Right lobe of liver (tissue), 6 donors: ENCODE measurements at regions not wholly inside any gene's neighbourhood (a gene's known extent, or its start where the extent isn't known, plus 50 kb on each side); places are given as distances from the start of the nearest gene placed in this dataset.

Source experiments
- ATAC-seq, 4 donors: fragments of 200-7000 bp; cut with Tn5 transposase; one replicate each; pipeline ENCODE4 v1.9.1; 2020; ENCODE audit warnings: mild to moderate bottlenecking in 4 of 4, moderate library complexity in 4 of 4
- DNase-seq, 3 donors: peaks; one replicate each; pipeline ENCODE4 v3.0.0-alpha.2; 2020
- H3K27ac ChIP-seq, 3 donors: fragments of 200-600 bp; one replicate each; pipeline ENCODE4 v1.8.0; 2022
- H3K27me3 ChIP-seq, 2 donors: fragments of 200-600 bp; one replicate each; pipeline ENCODE4 v1.8.0; 2022
- H3K36me3 ChIP-seq, 4 donors: fragments of 200-600 bp; sonication (generic) in 1 of 4; one replicate each; pipeline versions ENCODE4 v1.5.1 to v1.8.0; 2017 to 2022; ENCODE audit warnings: control low read depth in 1 of 4
- H3K4me1 ChIP-seq, 4 donors: fragments of 200-600 bp; sonication (generic) in 1 of 4; one replicate each; pipeline versions ENCODE4 v1.5.1 to v1.8.0; 2017 to 2022; ENCODE audit warnings: control low read depth in 1 of 4
- H3K4me3 ChIP-seq, 3 donors: fragments of 200-600 bp; one replicate each; pipeline ENCODE4 v1.8.0; 2022
- H3K9me3 ChIP-seq, 4 donors: fragments of 200-600 bp; sonication (generic) in 1 of 4; one replicate each; pipeline versions ENCODE4 v1.5.1 to v1.8.0; 2017 to 2022; ENCODE audit warnings: control low read depth in 1 of 4
- CTCF ChIP-seq, 4 donors: fragments of 200-600 bp in 3 of 4; fragments of 450-650 bp in 1 of 4; IDR thresholded peaks; one replicate each; pipeline versions ENCODE4 v1.5.1 to v1.8.0; 2016 to 2022; ENCODE audit warnings: antibody characterized with exemption in 4 of 4, mild to moderate bottlenecking in 2 of 4
- POLR2A ChIP-seq: fragments of 450-650 bp; IDR thresholded peaks from one replicate; pipeline ENCODE4 v1.6.1; 2017; ENCODE audit warnings: antibody characterized with exemption, mild to moderate bottlenecking
- WGBS: methylation state at CpG from one replicate; pipeline ENCODE4 v1.1.6; 2018; ENCODE audit warnings: low coverage, low lambda C conversion rate; ENCODE audit not compliant: insufficient coverage; ENCODE audit errors: missing lambda C conversion rate; 5-methylcytosine and 5-hydroxymethylcytosine counted together
- intact Hi-C, 2 donors: fragments of 100-400 bp; cut with DNase I; formaldehyde crosslinking; loops; one replicate each; pipeline versions ENCODE4 v1.11.2 to v1.14.1; 2022
- donor health status: DM: no; HTN: yes; CAD: no.
- donor health status: DM: no; HTN: no; CAD: no.
- donor health status: DM: no; HTN: no; CAD: no.
- donor health status: DM: no; HTN: yes; CAD: no.
- donor health status: DM: no; HTN: yes; CAD: no.

DNA sequence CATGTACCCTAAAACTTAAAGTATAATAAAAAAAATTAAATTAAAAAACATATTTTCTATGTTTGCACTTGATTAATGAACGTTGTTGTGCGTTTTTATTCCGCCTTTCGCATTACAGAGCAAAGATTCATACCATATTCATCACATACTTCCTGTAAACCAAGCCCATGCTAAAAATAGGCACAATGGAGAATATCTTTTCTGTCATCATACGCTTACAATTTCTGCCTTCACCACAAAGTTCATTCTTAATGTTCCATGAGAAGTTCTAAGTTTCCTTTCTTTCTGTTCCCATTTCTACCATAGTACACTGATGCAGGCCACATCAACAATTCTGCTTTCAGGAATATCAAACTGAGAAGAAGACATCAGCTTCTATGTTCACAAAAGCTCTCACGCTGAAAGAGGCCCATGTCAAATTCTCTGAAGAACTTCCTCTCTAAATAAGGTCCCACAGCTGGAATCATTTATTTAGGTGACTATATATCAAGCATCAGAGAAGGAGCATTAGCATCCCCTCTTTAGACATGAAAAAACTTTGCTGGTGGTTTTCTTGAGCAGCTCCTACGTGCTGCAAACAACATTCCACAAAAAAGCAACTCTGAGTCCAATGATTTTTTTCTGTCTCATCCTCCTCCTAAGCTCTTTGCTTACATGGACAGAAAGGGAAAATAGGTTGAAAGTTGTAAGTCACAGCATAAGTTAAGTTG is 456.4 kb downstream of the CDH10 start:
- no peak for DNase-seq
- H3K4me1 ChIP-seq: no peaks in the 10 kb centered on the region
- H3K4me3 ChIP-seq: no peak overlapping the region
- TF ChIP-seq CTCF (IDR thresholded peaks at IDR 0.05): no peak
- no peaks in the 10 kb centered on the region for H3K36me3 ChIP-seq
- no peaks in the 10 kb centered on the region for H3K9me3 ChIP-seq
- WGBS: 59% methylated on average over 7 of the region's 7 CpGs
- intact Hi-C loops: no loop called here
- no peaks in the 10 kb centered on the region for H3K27me3 ChIP-seq
- H3K27ac ChIP-seq: no peak overlapping the region
- ATAC-seq: no peak

- ATAC-seq: no peak
- Histone ChIP-seq H3K4me1 (no peaks in the 10 kb centered on the region), H3K36me3 (no peaks in the 10 kb centered on the region), H3K9me3 (no peaks in the 10 kb centered on the region), H3K27me3 (no peaks in the 10 kb centered on the region), H3K4me3 (no peak overlapping the region), H3K27ac (no peak overlapping the region)
- intact Hi-C loops: no loop called here
- WGBS: 71% methylated on average over 2 of the region's 2 CpGs
- no peak for DNase-seq
- TF ChIP-seq CTCF (IDR thresholded peaks at IDR 0.05) (no peak), POLR2A (no peak)
Measured at GRCh38 chr5:24196789-24197188, 448.0 kb downstream of the CDH10 start.

DNA sequence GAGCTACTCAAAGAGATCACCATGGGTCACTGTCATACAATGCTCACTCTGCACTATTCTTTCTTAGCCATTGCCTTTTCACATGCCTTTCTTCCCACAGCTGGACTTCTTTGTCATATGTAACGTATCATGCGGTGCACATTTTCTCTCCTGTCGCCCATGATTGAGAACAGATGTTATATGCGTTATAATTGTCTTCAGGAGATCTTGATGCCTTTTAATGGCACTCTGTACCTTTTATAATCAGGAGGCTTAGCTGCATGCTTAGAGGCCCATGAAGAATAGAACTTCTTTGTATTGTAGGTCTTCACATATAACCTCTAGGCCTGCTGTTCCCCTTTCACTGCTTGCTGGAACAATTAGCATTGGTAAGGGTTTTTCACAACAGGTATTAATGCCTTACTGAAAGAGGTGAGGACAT is 436.1 kb downstream of the CDH10 start:
- Histone ChIP-seq H3K9me3 (no peaks in the 10 kb centered on the region), H3K36me3 (no peaks in the 10 kb centered on the region), H3K27me3 (no peaks in the 10 kb centered on the region), H3K4me1 (no peaks in the 10 kb centered on the region), H3K27ac (no peak overlapping the region), H3K4me3 (no peak overlapping the region)
- ATAC-seq: no peak
- intact Hi-C loops: no loop called here
- DNase-seq: no peak
- 24% methylated on average over 4 of the region's 4 CpGs for WGBS
- no peak for TF ChIP-seq POLR2A

DNA sequence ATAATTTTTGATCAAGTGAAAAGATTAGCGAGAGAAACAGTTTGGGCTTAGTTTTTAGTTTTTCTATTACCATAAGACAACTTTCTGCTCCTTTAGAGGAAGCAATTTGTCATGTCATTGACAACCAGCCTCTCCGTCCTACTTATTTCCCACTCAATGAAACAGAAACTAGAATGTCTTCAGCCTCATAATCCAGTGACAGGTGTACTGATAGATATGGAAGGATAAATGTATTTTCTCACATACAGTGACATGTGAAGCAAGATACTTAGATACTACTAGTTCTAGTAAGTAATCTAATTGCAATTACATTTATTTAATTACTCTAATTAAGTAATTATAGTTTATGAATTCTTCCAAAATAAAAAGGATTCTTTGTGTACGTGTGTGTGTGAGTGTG is 429.7 kb downstream of the CDH10 start:
- Histone ChIP-seq H3K4me1 (no peaks in the 10 kb centered on the region), H3K27ac (no peak overlapping the region), H3K36me3 (no peaks in the 10 kb centered on the region), H3K4me3 (no peak overlapping the region), H3K9me3 (no peaks in the 10 kb centered on the region), H3K27me3 (no peaks in the 10 kb centered on the region)
- no peak for DNase-seq
- TF ChIP-seq CTCF (IDR thresholded peaks at IDR 0.05) (no peak), POLR2A (no peak)
- 30% methylated on average over 3 of the region's 3 CpGs for WGBS
- intact Hi-C loops: no loop called here
- no peak for ATAC-seq

DNA sequence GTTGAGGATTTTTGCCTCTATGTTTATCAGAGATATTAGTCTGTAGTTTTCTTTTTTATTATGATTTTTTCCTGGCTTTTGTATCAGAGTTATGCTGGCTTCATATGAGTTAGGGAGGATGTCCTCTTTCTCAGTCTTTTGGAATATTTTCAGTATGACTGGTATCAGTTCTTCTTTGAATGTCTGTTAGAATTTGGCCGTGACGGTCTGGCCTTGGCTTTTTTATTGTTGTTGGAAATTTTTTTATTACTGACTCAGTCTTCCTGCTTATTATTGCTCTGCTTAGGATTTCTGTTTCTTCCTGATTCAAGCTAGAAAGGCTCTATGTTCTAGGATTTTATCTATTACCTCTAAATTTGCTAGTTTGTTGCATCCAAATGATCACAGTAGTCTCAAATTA is 421.9 kb downstream of the CDH10 start:
- Histone ChIP-seq H3K36me3 (no peaks in the 10 kb centered on the region), H3K27me3 (no peaks in the 10 kb centered on the region), H3K4me3 (no peak overlapping the region), H3K9me3 (no peaks in the 10 kb centered on the region), H3K4me1 (no peaks in the 10 kb centered on the region), H3K27ac (no peak overlapping the region)
- intact Hi-C loops: no loop called here
- no peak for ATAC-seq
- no peak for DNase-seq
- no peak for TF ChIP-seq CTCF (IDR thresholded peaks at IDR 0.05)
- no peak for TF ChIP-seq POLR2A
- 85% methylated on average over 2 of the region's 2 CpGs for WGBS
